ENCODE measurements at regions not wholly inside any gene's neighbourhood (a gene's known extent, or its start where the extent isn't known, plus 50 kb on each side); places are given as distances from the start of the nearest gene placed in this dataset.

- TF ChIP-seq E2F5 (CRISPR knock-in tag; IDR thresholded peaks at IDR 0.05) (no peak), CBFB (CRISPR knock-in tag; IDR thresholded peaks at IDR 0.05; ENCODE audit: low read depth) (no peak)
Measured at GRCh38 chr17:62876673-62877405, 68.7 kb upstream of the MARCHF10 start (continued).

- no peaks in the 10 kb centered on the region for H3K36me3 Mint-ChIP-seq
- ATAC-seq: no peak
- H3K27ac Mint-ChIP-seq: no peak overlapping the region
- POLR2A ChIA-PET: no interaction called here
- no peaks in the 10 kb centered on the region for H3K4me1 Mint-ChIP-seq
- CTCF ChIA-PET: interaction anchor here (0.6 kb wide), 1 partner anchor 550 kb away, joined by 3 read pairs; no protein-coding TSS in a partner anchor
- DNase-seq (ENCODE audit: low spot score): no peak
- no peak overlapping the region for H3K4me3 Mint-ChIP-seq
- no peaks in the 10 kb centered on the region for H3K9me3 Mint-ChIP-seq
- H3K27me3 Mint-ChIP-seq (ENCODE audit: low read depth): no peaks in the 10 kb centered on the region
- TF ChIP-seq AFF4 (CRISPR knock-in tag; IDR thresholded peaks at IDR 0.05; ENCODE audit: borderline replicate concordance) (no peak), MLX (CRISPR knock-in tag; IDR thresholded peaks at IDR 0.05) (no peak), ZNF263 (CRISPR knock-in tag; IDR thresholded peaks at IDR 0.05; ENCODE audit: low read depth) (no peak), ZSCAN18 (CRISPR knock-in tag; IDR thresholded peaks at IDR 0.05) (no peak), JAZF1 (CRISPR knock-in tag; IDR thresholded peaks at IDR 0.05) (no peak), FOXP1 (CRISPR knock-in tag; IDR thresholded peaks at IDR 0.05; ENCODE audit: borderline replicate concordance) (no peak), NR2C2 (CRISPR knock-in tag; IDR thresholded peaks at IDR 0.05) (no peak), AR (CRISPR knock-in tag; IDR thresholded peaks at IDR 0.05) (no peak), E2F5 (CRISPR knock-in tag; IDR thresholded peaks at IDR 0.05) (no peak), JUN (CRISPR knock-in tag; IDR thresholded peaks at IDR 0.05) (no peak), OVOL2 (CRISPR knock-in tag; IDR thresholded peaks at IDR 0.05; ENCODE audit: borderline replicate concordance) (no peak), ZNF396 (CRISPR knock-in tag; IDR thresholded peaks at IDR 0.05; ENCODE audit: borderline replicate concordance) (no peak), ZNF532 (CRISPR knock-in tag; IDR thresholded peaks at IDR 0.05; ENCODE audit: borderline replicate concordance) (no peak), SP1 (CRISPR knock-in tag; conservative IDR thresholded peaks at IDR 0.05) (no peak), USF2 (CRISPR knock-in tag; IDR thresholded peaks at IDR 0.05) (no peak), ATF3 (CRISPR knock-in tag; conservative IDR thresholded peaks at IDR 0.05) (no peak), CBFB (CRISPR knock-in tag; IDR thresholded peaks at IDR 0.05; ENCODE audit: low read depth) (no peak)
Measured at GRCh38 chr17:62876063-62876462, 67.9 kb upstream of the MARCHF10 start.
